ENCODE measurements at regions not wholly inside any gene's neighbourhood (a gene's known extent, or its start where the extent isn't known, plus 50 kb on each side); places are given as distances from the start of the nearest gene placed in this dataset.

DNA sequence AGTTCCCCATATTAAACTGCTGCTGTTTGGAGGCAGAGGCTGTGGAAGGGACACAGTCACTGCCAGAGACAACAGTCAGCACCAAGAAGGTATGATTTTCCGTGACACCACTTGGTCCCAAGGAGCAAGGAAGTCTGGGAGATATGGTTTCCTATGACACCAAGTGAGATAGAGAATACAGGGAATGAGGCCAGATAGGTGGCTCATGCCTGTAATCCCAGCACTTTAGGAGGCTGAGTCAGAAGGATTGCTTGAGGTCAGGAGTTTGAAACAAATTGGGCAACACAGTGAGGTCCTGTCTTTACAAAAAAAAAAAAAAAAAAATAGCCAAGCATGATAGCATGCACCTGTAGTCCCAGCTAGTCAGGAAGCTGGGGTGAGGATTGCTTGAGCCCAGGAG, 90.8 kb downstream of the ABCC12 start:
- TF ChIP-seq, protein P1, sequence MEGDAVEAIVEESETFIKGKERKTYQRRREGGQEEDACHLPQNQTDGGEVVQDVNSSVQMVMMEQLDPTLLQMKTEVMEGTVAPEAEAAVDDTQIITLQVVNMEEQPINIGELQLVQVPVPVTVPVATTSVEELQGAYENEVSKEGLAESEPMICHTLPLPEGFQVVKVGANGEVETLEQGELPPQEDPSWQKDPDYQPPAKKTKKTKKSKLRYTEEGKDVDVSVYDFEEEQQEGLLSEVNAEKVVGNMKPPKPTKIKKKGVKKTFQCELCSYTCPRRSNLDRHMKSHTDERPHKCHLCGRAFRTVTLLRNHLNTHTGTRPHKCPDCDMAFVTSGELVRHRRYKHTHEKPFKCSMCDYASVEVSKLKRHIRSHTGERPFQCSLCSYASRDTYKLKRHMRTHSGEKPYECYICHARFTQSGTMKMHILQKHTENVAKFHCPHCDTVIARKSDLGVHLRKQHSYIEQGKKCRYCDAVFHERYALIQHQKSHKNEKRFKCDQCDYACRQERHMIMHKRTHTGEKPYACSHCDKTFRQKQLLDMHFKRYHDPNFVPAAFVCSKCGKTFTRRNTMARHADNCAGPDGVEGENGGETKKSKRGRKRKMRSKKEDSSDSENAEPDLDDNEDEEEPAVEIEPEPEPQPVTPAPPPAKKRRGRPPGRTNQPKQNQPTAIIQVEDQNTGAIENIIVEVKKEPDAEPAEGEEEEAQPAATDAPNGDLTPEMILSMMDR (IDR thresholded peaks at IDR 0.05; ENCODE audit: low read length) = no peak
- TF ChIP-seq EZH2 (IDR thresholded peaks at IDR 0.05; ENCODE audit: borderline replicate concordance, low read length) = no peak

All from OCI-LY1 (cell line).